Stimulated activated CD8-positive, alpha-beta memory T cell treated with anti-CD3 and anti-CD28 coated beads, Interleukin-2, amount 100 ng/mL, for 48 hours (primary cell): ENCODE measurements at regions not wholly inside any gene's neighbourhood (a gene's known extent, or its start where the extent isn't known, plus 50 kb on each side); places are given as distances from the start of the nearest gene placed in this dataset.
"Not testable (repeated sequence)": the region's sequence is repeated elsewhere in the genome, so short reads cannot be mapped to it uniquely, and the experiment has no call there.

Experiments used
- DNase-seq, 2 donors: peaks; one replicate each; pipeline ENCODE4 v3.0.0-alpha.2; 2020; ENCODE audit warnings: low read depth in 2 of 2

- DNase-seq: not testable (repeated sequence)
Observed at GRCh38 chr9:65418966-65419365, 134.0 kb upstream of the FOXD4L5 start.

- DNase-seq: not testable (repeated sequence)
Observed at GRCh38 chr9:65416948-65417347, 131.9 kb upstream of the FOXD4L5 start.

GRCh38 chr9:65414249-65414648, 129.2 kb upstream of the FOXD4L5 start:
- DNase-seq: not testable (repeated sequence)

GRCh38 chr9:65413371-65413770, 128.4 kb upstream of the FOXD4L5 start:
- not testable (repeated sequence) for DNase-seq

GRCh38 chr9:65411901-65412300, 126.9 kb upstream of the FOXD4L5 start:
- DNase-seq: no peak

GRCh38 chr9:65411336-65411735, 126.3 kb upstream of the FOXD4L5 start:
- no peak for DNase-seq

GRCh38 chr9:65410926-65411325, 125.9 kb upstream of the FOXD4L5 start:
- no peak for DNase-seq

GRCh38 chr9:65409471-65409980, 124.5 kb upstream of the FOXD4L5 start:
- no peak for DNase-seq

- not testable (repeated sequence) for DNase-seq
Observed at GRCh38 chr9:65408806-65409205, 123.8 kb upstream of the FOXD4L5 start.

- not testable (repeated sequence) for DNase-seq
Observed at GRCh38 chr9:65406625-65407024, 121.6 kb upstream of the FOXD4L5 start.

GRCh38 chr9:65405766-65406165, 120.8 kb upstream of the FOXD4L5 start:
- not testable (repeated sequence) for DNase-seq

GRCh38 chr9:65405253-65405652, 120.2 kb upstream of the FOXD4L5 start:
- DNase-seq: no peak

- DNase-seq: no peak
Observed at GRCh38 chr9:65404232-65405006, 119.4 kb upstream of the FOXD4L5 start.

GRCh38 chr9:65403721-65404120, 118.7 kb upstream of the FOXD4L5 start:
- DNase-seq: no peak

GRCh38 chr9:65403072-65403471, 118.1 kb upstream of the FOXD4L5 start:
- not testable (repeated sequence) for DNase-seq

GRCh38 chr9:65402206-65402870, 117.3 kb upstream of the FOXD4L5 start:
- DNase-seq: not testable (repeated sequence)

GRCh38 chr9:65401456-65402045, 116.5 kb upstream of the FOXD4L5 start:
- not testable (repeated sequence) for DNase-seq

GRCh38 chr9:65400886-65401285, 115.9 kb upstream of the FOXD4L5 start:
- no peak for DNase-seq

- not testable (repeated sequence) for DNase-seq
Observed at GRCh38 chr9:65397763-65398719, 113.0 kb upstream of the FOXD4L5 start.

GRCh38 chr9:65397226-65397625, 112.2 kb upstream of the FOXD4L5 start:
- not testable (repeated sequence) for DNase-seq

GRCh38 chr9:65396601-65397000, 111.6 kb upstream of the FOXD4L5 start:
- not testable (repeated sequence) for DNase-seq
